LNCAP (cell line): ENCODE measurements at regions not wholly inside any gene's neighbourhood (a gene's known extent, or its start where the extent isn't known, plus 50 kb on each side); places are given as distances from the start of the nearest gene placed in this dataset.
A peak's percentile ranks its signal among the peaks of the same experiment; 100 is the strongest.

ENCODE experiments used
- TF ChIP-seq, protein P1 (sequence below): fragments of 450-650 bp; IDR thresholded peaks from 2 replicates; pipeline ENCODE4 v1.5.1; 2017; ENCODE audit warnings: mild to moderate bottlenecking

DNA sequence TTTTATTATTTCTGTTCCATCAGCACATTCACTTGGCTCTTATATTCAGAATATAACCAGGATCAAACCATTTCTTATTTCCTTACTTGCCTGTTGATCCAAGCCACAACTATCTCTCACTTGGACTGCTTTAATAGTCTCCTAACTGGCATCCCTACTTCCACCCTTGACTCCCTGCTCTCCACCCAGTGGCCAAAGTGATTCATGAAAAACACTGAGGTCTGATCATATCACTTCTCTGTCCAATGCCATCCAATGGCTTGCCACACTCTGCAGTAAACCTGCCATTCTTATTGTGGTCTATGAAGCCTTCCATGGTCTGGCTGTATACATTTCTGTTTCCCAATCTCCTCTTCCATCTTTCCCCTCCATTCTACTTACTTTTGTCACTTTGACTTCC, 576.1 kb downstream of the PDCD6IP start:
- TF ChIP-seq, protein P1, sequence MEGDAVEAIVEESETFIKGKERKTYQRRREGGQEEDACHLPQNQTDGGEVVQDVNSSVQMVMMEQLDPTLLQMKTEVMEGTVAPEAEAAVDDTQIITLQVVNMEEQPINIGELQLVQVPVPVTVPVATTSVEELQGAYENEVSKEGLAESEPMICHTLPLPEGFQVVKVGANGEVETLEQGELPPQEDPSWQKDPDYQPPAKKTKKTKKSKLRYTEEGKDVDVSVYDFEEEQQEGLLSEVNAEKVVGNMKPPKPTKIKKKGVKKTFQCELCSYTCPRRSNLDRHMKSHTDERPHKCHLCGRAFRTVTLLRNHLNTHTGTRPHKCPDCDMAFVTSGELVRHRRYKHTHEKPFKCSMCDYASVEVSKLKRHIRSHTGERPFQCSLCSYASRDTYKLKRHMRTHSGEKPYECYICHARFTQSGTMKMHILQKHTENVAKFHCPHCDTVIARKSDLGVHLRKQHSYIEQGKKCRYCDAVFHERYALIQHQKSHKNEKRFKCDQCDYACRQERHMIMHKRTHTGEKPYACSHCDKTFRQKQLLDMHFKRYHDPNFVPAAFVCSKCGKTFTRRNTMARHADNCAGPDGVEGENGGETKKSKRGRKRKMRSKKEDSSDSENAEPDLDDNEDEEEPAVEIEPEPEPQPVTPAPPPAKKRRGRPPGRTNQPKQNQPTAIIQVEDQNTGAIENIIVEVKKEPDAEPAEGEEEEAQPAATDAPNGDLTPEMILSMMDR, result no peak

DNA sequence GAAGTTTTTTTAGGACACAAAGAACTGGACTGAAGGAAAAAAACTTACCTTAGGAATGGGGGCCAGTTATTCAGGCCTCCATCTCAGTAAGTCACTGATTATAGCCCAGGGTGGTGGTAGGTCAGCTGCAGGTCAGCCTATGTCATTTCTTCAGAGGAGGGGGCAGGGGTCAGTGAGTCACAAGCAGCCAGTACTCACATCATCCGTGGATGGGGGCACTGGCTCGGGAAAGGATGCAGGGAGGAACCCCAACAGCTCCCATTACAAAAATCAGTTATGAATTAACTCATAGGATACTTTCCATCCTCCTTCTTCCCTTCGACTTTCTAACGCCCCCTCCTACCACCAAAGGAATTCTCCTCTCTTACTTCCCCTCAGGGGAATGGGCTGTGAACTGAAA, 578.3 kb downstream of the PDCD6IP start:
- TF ChIP-seq, protein P1, result no peak

DNA sequence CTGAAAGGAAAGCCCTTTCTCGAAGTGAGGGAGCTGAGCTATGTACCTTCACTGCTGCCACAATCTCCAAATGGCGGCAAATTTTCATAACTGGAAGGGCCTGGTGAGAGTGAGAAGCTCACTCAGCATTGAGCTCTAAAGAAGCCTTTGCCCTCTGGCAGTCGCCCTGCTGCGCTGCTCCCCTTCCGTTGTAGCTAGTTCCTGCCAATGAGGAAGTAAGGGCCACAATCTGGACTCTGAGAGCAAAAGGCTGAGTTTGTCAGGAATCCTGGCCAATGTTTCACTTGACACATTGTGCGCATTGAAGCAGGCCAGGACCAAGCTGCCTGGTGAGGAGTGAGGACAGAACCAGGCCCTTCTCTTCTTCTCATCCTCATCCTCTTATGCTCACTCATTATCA, 579.5 kb downstream of the PDCD6IP start:
- TF ChIP-seq, protein P1, result no peak

DNA sequence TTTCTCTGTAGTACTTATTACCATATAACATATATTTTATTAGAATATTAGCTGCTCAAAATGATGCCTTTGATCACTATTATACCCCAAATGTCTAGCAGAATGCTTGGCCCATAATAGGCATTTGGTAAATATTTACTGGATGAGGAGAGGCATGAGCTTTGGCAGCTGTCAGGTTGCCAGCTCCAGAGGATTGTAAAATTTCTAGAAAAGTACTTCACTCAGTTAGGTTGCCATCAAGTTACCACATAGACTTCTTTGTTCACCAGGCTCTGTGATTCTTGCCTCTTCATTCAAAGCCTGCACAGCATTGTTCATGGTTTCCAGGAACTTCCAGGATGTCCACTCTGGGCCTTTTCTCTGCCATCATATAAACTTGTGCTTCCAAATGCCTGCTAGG, 582.8 kb downstream of the PDCD6IP start:
- TF ChIP-seq, protein P1, result no peak

DNA sequence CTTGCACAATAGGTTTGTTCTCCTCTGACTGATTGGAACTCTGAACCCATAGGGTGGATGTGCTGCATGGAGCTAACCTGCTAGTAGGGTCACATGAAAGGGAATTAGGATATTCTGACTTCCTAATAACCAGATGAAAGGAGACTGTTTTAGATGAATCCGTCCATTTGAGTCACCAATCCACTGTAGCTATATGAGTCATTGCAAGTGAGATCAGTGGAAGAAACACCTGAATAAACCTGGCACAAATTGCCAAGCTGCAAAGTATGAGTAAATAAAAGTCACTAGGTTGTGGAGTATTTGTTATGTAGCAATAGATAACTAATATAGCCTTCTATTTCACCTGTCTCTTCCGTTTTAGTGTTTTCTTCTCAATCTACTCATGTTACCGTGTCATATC, 584.4 kb downstream of the PDCD6IP start:
- TF ChIP-seq, protein P1, result no peak

DNA sequence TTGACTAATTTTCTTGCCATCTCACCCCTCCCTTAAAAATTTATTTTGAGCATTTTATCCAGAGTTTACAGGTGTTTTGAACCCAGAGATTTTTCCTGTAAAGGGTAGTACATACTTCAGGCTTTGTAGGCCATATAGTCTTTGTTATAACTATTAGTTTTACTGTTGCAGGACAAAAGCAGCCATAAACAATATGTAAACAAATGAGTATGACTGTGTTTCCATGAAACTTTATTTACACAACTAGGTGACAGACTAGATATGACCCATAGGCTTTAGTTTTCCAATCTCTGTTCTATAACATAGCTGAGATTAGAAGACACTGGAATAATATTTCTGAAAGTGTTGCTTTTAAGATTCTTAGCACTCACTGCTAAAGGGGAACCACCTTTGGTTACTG, 587.9 kb downstream of the PDCD6IP start:
- TF ChIP-seq, protein P1, result no peak

DNA sequence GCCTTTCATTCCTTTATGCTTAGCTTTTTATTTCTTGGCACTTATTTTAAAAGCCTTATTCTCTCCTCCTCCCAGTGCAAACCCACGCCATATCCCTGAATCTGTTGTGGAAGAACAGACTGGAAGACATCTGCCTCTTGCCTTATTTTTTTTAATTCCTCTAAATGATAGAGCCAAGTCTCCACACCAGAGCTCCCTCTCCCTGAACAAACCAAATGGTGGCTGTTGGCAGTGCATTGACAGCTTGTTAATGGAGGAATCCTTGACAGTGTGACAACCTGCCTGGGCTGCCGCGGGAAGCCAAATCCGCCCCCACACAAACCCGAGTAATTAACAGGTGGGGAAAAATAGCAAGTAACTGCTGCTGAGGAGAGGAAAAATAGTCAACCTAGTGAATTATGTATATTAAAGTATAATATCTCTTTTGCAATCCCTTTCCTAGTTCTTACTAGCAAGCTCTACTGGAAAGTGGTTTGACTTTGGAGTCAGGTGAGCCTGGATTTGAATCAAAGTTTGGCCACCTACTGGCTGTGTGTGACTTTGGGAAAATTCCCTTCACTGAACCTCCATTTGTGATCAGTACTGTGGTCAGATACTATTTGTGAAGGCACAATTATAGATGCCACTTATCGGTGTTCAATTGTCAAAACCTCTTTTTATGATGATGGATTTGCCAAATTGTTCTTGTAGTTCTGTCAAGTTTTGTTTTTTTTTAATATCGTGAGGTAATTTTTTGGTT, 589.6 kb downstream of the PDCD6IP start:
- TF ChIP-seq, protein P1, result peak; percentile 49

DNA sequence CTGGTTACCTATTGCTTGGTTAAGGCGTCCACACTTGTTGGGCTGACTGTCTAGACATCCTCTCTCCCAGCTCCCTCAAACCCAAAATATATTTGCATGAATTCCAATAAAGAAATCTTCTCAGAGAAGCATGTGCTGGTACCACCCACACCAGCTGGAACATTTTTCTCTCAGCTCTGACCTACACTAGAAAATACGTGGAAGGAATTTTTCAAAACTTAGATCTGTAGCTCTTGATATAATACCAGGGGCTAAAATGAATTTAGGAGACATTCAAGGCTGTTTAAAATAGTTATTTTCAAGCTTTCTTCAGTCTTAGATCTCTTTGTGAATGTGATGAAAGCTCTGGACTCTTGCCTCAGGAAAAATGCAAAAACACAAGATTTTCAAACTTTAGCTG, 590.4 kb downstream of the PDCD6IP start:
- TF ChIP-seq, protein P1, result no peak
